Left ventricle myocardium inferior (tissue), 1 donor: ENCODE measurements at regions not wholly inside any gene's neighbourhood (a gene's known extent, or its start where the extent isn't known, plus 50 kb on each side); places are given as distances from the start of the nearest gene placed in this dataset.

Experiments used
- DNase-seq: peaks from one replicate; pipeline ENCODE4 v3.0.0-alpha.2; 2020
- H3K27ac ChIP-seq: fragments of 200-600 bp; replicated peaks from 2 replicates; pipeline ENCODE4 v1.8.0; 2021
- H3K27me3 ChIP-seq: fragments of 200-600 bp; 2 replicates; pipeline ENCODE4 v1.8.0; 2021; ENCODE audit warnings: low read depth
- H3K36me3 ChIP-seq: fragments of 200-600 bp; 2 replicates; pipeline ENCODE4 v1.8.0; 2021
- H3K4me1 ChIP-seq: fragments of 200-600 bp; 2 replicates; pipeline ENCODE4 v1.8.0; 2021
- H3K4me3 ChIP-seq: fragments of 200-600 bp; 2 replicates; pipeline ENCODE4 v1.8.0; 2021; ENCODE audit warnings: mild to moderate bottlenecking, moderate library complexity
- H3K9me3 ChIP-seq: fragments of 200-600 bp; replicated peaks from 2 replicates; pipeline ENCODE4 v1.8.0; 2021
- intact Hi-C: fragments of 100-400 bp; cut with micrococcal nuclease; formaldehyde crosslinking; loops from one replicate; pipeline ENCODE4 v1.11.0; 2022
- TF ChIP-seq, protein P1 (sequence below): fragments of 200-600 bp; IDR thresholded peaks from 2 replicates; pipeline ENCODE4 v1.8.0; 2021; ENCODE audit warnings: antibody characterized with exemption, mild to moderate bottlenecking, borderline replicate concordance
- donor health status: DM: no; HTN: yes; CAD: no; lungs with severe emphysema.

DNA sequence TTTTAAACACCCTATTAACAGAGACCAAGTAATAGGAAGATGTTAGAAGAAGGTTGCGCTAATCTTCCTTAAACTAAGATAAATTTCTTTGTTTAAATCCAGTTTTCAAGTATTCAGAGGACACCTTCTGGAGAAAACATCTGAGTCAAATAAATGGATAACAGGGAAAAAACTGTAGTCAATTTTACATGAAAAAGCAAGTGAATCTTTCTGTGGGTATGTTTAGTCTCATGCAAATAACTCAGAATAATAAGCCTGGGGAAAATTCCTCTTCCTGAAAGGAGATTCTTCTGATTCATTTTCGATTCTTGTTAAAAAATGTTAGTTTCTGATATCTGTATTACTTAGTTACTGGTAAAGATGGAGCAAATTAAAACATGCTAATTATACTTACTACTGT, 145.5 kb downstream of the CTH start:
- H3K36me3 ChIP-seq: no peaks in the 10 kb centered on the region
- H3K27me3 ChIP-seq: peaks cover 21% of the 10 kb centered on the region
- intact Hi-C loops: no loop called here
- no peaks in the 10 kb centered on the region for H3K9me3 ChIP-seq
- no peak overlapping the region for H3K4me3 ChIP-seq
- no peak overlapping the region for H3K27ac ChIP-seq
- no peak for DNase-seq
- no peaks in the 10 kb centered on the region for H3K4me1 ChIP-seq
- TF ChIP-seq, protein P1, sequence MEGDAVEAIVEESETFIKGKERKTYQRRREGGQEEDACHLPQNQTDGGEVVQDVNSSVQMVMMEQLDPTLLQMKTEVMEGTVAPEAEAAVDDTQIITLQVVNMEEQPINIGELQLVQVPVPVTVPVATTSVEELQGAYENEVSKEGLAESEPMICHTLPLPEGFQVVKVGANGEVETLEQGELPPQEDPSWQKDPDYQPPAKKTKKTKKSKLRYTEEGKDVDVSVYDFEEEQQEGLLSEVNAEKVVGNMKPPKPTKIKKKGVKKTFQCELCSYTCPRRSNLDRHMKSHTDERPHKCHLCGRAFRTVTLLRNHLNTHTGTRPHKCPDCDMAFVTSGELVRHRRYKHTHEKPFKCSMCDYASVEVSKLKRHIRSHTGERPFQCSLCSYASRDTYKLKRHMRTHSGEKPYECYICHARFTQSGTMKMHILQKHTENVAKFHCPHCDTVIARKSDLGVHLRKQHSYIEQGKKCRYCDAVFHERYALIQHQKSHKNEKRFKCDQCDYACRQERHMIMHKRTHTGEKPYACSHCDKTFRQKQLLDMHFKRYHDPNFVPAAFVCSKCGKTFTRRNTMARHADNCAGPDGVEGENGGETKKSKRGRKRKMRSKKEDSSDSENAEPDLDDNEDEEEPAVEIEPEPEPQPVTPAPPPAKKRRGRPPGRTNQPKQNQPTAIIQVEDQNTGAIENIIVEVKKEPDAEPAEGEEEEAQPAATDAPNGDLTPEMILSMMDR: no peak

DNA sequence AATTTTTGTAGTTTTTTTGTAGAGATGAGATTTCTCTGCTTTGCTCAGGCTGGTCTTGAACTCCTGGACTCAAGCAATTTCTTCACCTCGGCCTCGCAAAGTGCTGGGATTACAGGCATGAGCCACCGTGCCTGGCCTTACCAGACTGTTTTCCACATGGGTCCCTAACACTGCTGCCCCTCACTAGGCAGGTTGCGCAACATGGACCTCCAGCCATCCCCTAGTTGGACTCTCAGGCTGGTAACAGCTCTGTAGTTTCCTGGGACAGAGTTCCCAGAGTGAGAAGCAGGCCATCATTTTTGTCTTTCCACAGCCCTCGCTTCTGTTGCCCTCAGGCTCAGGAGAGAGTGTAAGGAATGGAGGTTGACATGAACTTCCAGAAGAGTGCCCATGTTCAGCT, 156.1 kb downstream of the CTH start:
- Histone ChIP-seq H3K4me3 (no peak overlapping the region), H3K4me1 (no peaks in the 10 kb centered on the region), H3K27ac (no peak overlapping the region), H3K9me3 (no peaks in the 10 kb centered on the region), H3K36me3 (no peaks in the 10 kb centered on the region), H3K27me3 (peaks cover 28% of the 10 kb centered on the region)
- intact Hi-C loops: no loop called here
- TF ChIP-seq, protein P1: no peak
- DNase-seq: no peak

DNA sequence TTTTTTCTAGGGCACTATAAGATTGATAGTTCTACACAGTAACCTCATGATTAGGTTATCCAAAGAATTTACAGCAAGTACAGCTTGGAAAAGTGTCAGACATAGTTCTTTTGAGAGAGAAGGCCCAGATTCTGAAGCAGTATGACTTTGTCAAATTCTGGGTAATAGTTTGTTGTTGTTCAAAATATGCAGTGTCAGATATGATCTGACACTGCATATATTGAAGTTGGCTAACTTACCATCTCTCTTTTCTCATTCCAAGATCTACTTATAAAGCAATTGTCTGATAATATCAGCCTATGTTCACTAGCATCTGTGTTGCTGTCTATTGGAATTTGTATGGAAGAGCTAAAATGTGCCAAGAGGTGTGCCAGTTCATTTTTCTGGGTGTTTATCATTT, 160.1 kb downstream of the CTH start:
- Histone ChIP-seq H3K27me3 (peaks cover 28% of the 10 kb centered on the region), H3K4me3 (no peak overlapping the region), H3K36me3 (no peaks in the 10 kb centered on the region), H3K4me1 (no peaks in the 10 kb centered on the region), H3K9me3 (no peaks in the 10 kb centered on the region), H3K27ac (no peak overlapping the region)
- no peak for DNase-seq
- intact Hi-C loops: no loop called here
- TF ChIP-seq, protein P1: no peak

DNA sequence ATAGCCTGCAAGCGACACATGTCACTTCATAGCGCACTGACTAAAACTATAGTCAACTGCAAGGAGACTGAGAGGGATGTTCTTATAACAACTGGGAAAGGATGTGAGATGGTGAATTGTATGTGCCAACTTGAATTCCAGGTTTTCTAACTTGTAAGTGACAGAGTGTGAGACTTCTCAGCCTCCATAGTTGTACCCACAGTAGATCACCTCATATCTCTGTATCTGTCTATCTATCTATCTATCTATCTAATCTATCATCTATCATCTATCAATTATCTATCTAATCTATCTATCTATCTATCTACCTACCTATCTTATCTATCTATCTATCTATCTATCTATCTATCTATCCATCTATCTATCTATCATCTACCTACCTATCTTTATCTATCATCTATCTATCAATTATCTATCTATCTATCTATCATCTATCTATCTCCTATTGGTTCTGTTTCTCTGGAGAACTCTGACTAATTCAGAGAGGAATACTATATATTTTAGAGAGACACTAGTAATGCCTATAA, 162.3 kb downstream of the CTH start:
- Histone ChIP-seq H3K4me1 (no peaks in the 10 kb centered on the region), H3K27me3 (peaks cover 16% of the 10 kb centered on the region), H3K9me3 (no peaks in the 10 kb centered on the region), H3K27ac (no peak overlapping the region), H3K36me3 (no peaks in the 10 kb centered on the region), H3K4me3 (no peak overlapping the region)
- no peak for DNase-seq
- TF ChIP-seq, protein P1: no peak
- intact Hi-C loops: no loop called here

DNA sequence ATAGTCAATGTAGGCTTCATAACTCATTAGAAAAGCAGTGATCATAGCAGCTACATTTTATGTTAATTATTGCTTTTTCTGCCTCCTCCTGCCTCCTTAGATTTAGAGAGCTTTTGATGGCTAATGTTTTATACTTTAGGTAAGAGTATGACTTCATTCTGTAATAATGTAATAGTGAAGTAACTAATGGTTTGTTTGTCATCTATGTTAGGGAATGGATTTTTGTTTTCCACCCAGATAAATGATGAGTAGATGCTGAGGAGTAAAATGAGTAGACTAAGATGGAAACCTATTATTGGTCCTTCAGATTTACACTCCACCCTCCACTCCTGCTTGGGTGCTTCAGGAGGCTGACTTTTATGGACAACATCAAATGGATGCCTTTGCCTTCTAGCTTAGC, 170.6 kb downstream of the CTH start:
- no peaks in the 10 kb centered on the region for H3K4me1 ChIP-seq
- H3K27me3 ChIP-seq: no peaks in the 10 kb centered on the region
- TF ChIP-seq, protein P1: no peak
- H3K27ac ChIP-seq: no peak overlapping the region
- intact Hi-C loops: no loop called here
- no peak for DNase-seq
- H3K36me3 ChIP-seq: no peaks in the 10 kb centered on the region
- peaks cover 7% of the 10 kb centered on the region for H3K9me3 ChIP-seq
- H3K4me3 ChIP-seq: no peak overlapping the region

DNA sequence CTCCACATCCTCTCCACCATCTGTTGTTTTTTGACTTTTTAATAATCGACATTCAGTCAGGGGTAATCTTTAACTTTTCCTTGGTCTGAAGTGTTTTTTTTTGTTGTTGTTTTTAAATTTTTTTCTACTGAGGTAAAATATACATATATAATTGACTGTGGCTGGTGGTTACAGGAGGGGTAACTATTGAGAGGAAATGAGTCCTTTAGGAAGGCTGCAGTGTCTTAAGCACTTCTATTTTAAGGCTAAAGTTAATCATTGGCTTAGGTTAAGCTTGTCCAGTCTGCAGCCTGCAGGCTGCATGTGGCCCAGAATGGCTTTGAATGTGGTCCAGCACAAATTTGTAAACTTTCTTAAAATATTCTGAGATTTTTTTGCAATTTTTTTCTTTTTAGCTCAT, 172.5 kb downstream of the CTH start:
- Histone ChIP-seq H3K4me1 (no peaks in the 10 kb centered on the region), H3K27me3 (no peaks in the 10 kb centered on the region), H3K36me3 (no peaks in the 10 kb centered on the region), H3K4me3 (no peak overlapping the region), H3K27ac (no peak overlapping the region), H3K9me3 (peaks cover 7% of the 10 kb centered on the region)
- DNase-seq: no peak
- TF ChIP-seq, protein P1: no peak
- intact Hi-C loops: no loop called here
